Activated B cell treated with CpG ODN at 0.5 μM for 24 hours (primary cell): ENCODE measurements at regions not wholly inside any gene's neighbourhood (a gene's known extent, or its start where the extent isn't known, plus 50 kb on each side); places are given as distances from the start of the nearest gene placed in this dataset.

Experiments
- ATAC-seq: fragments of 200-7000 bp; cut with Tn5 transposase; one replicate; pipeline ENCODE4 v1.10.0; 2021; ENCODE audit warnings: low read depth, mild to moderate bottlenecking, moderate library complexity
- CTCF ChIA-PET: fragments of 350-600 bp; sonication (Branson Sonifier 250); formaldehyde crosslinking; loops from one replicate; lab custom pipeline; 2021; ENCODE audit warnings: antibody characterized with exemption; lab: Charles Lee
- POLR2A ChIA-PET: fragments of 350-600 bp; sonication (Branson Sonifier 250); formaldehyde crosslinking; loops from one replicate; lab custom pipeline; 2021; ENCODE audit warnings: antibody characterized with exemption; lab: Charles Lee
- DNase-seq: peaks from one replicate; pipeline ENCODE4 v3.0.0; 2022
- H3K27ac Mint-ChIP-seq: one replicate; pipeline ENCODE4 v1.8.0; 2020; ENCODE audit warnings: mixed read lengths
- H3K27me3 Mint-ChIP-seq: one replicate; pipeline ENCODE4 v1.8.0; 2021; ENCODE audit warnings: mixed read lengths
- H3K36me3 Mint-ChIP-seq: one replicate; pipeline ENCODE4 v1.8.0; 2021; ENCODE audit warnings: low read depth, mixed read lengths
- H3K4me1 Mint-ChIP-seq: one replicate; pipeline ENCODE4 v1.8.0; 2021; ENCODE audit warnings: mixed read lengths
- H3K4me3 Mint-ChIP-seq: one replicate; pipeline ENCODE4 v1.8.0; 2020; ENCODE audit warnings: mild to moderate bottlenecking, mixed read lengths
- H3K9me3 Mint-ChIP-seq: one replicate; pipeline ENCODE4 v1.8.0; 2020; ENCODE audit warnings: mixed read lengths
- intact Hi-C: fragments of 100-400 bp; cut with micrococcal nuclease; formaldehyde crosslinking; loops from one replicate; pipeline ENCODE4 v1.15.1; 2024
- TF ChIP-seq, protein P1 (sequence below): fragments of 200-600 bp; IDR thresholded peaks from one replicate; pipeline ENCODE4 v1.8.0; 2022; ENCODE audit warnings: antibody characterized with exemption, mild to moderate bottlenecking

GRCh38 chr13:64808704-64809103, 2421.4 kb downstream of the PCDH9 start:
- CTCF ChIA-PET = no interaction called here
- intact Hi-C loops = no loop called here
- POLR2A ChIA-PET = no interaction called here
- no peak for ATAC-seq
- no peak for DNase-seq
- TF ChIP-seq, protein P1, sequence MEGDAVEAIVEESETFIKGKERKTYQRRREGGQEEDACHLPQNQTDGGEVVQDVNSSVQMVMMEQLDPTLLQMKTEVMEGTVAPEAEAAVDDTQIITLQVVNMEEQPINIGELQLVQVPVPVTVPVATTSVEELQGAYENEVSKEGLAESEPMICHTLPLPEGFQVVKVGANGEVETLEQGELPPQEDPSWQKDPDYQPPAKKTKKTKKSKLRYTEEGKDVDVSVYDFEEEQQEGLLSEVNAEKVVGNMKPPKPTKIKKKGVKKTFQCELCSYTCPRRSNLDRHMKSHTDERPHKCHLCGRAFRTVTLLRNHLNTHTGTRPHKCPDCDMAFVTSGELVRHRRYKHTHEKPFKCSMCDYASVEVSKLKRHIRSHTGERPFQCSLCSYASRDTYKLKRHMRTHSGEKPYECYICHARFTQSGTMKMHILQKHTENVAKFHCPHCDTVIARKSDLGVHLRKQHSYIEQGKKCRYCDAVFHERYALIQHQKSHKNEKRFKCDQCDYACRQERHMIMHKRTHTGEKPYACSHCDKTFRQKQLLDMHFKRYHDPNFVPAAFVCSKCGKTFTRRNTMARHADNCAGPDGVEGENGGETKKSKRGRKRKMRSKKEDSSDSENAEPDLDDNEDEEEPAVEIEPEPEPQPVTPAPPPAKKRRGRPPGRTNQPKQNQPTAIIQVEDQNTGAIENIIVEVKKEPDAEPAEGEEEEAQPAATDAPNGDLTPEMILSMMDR = no peak
- H3K4me3 Mint-ChIP-seq = no peak overlapping the region
- H3K27me3 Mint-ChIP-seq = no peaks in the 10 kb centered on the region
- H3K27ac Mint-ChIP-seq = no peak overlapping the region
- H3K4me1 Mint-ChIP-seq = no peaks in the 10 kb centered on the region
- no peaks in the 10 kb centered on the region for H3K36me3 Mint-ChIP-seq
- peaks cover 10% of the 10 kb centered on the region for H3K9me3 Mint-ChIP-seq

- intact Hi-C loops = no loop called here
- Mint-ChIP-seq H3K4me3 (no peak overlapping the region), H3K27me3 (no peaks in the 10 kb centered on the region), H3K4me1 (no peaks in the 10 kb centered on the region), H3K36me3 (no peaks in the 10 kb centered on the region), H3K27ac (no peak overlapping the region), H3K9me3 (peaks cover 3% of the 10 kb centered on the region)
- ATAC-seq (no peak), DNase-seq (no peak)
- ChIA-PET CTCF (no interaction called here), POLR2A (no interaction called here)
- TF ChIP-seq, protein P1 = no peak
Observed at GRCh38 chr13:64801768-64802167, 2428.4 kb downstream of the PCDH9 start.

DNA sequence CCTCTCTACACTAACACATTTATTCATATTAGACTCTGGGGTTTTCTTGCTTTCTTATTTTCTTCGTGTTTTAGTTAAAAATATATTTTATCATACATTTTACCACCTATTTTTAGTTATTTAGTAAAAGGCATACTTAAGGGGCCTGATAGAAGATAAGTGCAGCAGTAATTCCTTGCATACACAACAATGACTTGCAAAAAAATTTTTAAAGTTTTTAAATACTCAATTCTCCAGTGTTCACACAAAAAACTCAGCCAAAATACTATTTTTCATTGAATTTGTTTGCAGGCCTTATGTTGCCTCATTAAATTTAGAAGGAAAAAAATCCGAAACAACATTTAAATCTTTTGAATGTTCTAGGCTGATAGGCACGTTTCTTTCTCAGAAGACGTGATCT, 2431.7 kb downstream of the PCDH9 start:
- POLR2A ChIA-PET = no interaction called here
- no peak for ATAC-seq
- TF ChIP-seq, protein P1 = no peak
- H3K27me3 Mint-ChIP-seq = no peaks in the 10 kb centered on the region
- H3K4me3 Mint-ChIP-seq = no peak overlapping the region
- H3K27ac Mint-ChIP-seq = no peak overlapping the region
- peaks cover 5% of the 10 kb centered on the region for H3K9me3 Mint-ChIP-seq
- H3K36me3 Mint-ChIP-seq = no peaks in the 10 kb centered on the region
- DNase-seq = no peak
- CTCF ChIA-PET = no interaction called here
- intact Hi-C loops = no loop called here
- H3K4me1 Mint-ChIP-seq = no peaks in the 10 kb centered on the region

GRCh38 chr13:64793592-64793991, 2436.5 kb downstream of the PCDH9 start:
- Mint-ChIP-seq H3K9me3 (peaks cover 12% of the 10 kb centered on the region), H3K27me3 (no peaks in the 10 kb centered on the region), H3K4me1 (no peaks in the 10 kb centered on the region), H3K4me3 (no peak overlapping the region), H3K27ac (no peak overlapping the region), H3K36me3 (no peaks in the 10 kb centered on the region)
- ChIA-PET POLR2A (interaction anchor here (0.6 kb wide), 1 partner anchor 123 kb away, joined by 4 read pairs; no protein-coding TSS in a partner anchor), CTCF (no interaction called here)
- intact Hi-C loops = no loop called here
- TF ChIP-seq, protein P1 = no peak
- ATAC-seq (no peak), DNase-seq (no peak)

- H3K36me3 Mint-ChIP-seq = no peaks in the 10 kb centered on the region
- no peaks in the 10 kb centered on the region for H3K4me1 Mint-ChIP-seq
- no peak overlapping the region for H3K4me3 Mint-ChIP-seq
- H3K9me3 Mint-ChIP-seq = peaks cover 12% of the 10 kb centered on the region
- H3K27ac Mint-ChIP-seq = no peak overlapping the region
- TF ChIP-seq, protein P1 = no peak
- DNase-seq (no peak), ATAC-seq (no peak)
- intact Hi-C loops = no loop called here
- ChIA-PET CTCF (no interaction called here), POLR2A (interaction anchor here (0.6 kb wide), 1 partner anchor 123 kb away, joined by 4 read pairs; no protein-coding TSS in a partner anchor)
- no peaks in the 10 kb centered on the region for H3K27me3 Mint-ChIP-seq
Observed at GRCh38 chr13:64793131-64793530, 2437.0 kb downstream of the PCDH9 start.
